ENCODE measurements at regions not wholly inside any gene's neighbourhood (a gene's known extent, or its start where the extent isn't known, plus 50 kb on each side); places are given as distances from the start of the nearest gene placed in this dataset.

GRCh38 chr4:167702391-167702790 lies 389.9 kb upstream of the ANXA10 start:
- no peaks in the 10 kb centered on the region for H3K4me1 Mint-ChIP-seq
- H3K36me3 Mint-ChIP-seq (ENCODE audit: low read depth) = no peaks in the 10 kb centered on the region
- H3K27me3 Mint-ChIP-seq (ENCODE audit: low read depth, poor library complexity) = peaks cover 4% of the 10 kb centered on the region
- H3K4me3 Mint-ChIP-seq = no peak overlapping the region
- no peak overlapping the region for H3K27ac Mint-ChIP-seq
- H3K9me3 Mint-ChIP-seq = no peaks in the 10 kb centered on the region
- DNase-seq = no peak
- TF ChIP-seq CTCF (IDR thresholded peaks at IDR 0.05) = no peak

- DNase-seq = no peak
- Mint-ChIP-seq H3K9me3 (no peaks in the 10 kb centered on the region), H3K4me1 (no peaks in the 10 kb centered on the region), H3K4me3 (no peak overlapping the region), H3K27me3 (ENCODE audit: low read depth, poor library complexity) (no peaks in the 10 kb centered on the region), H3K36me3 (ENCODE audit: low read depth) (no peaks in the 10 kb centered on the region), H3K27ac (no peak overlapping the region)
- TF ChIP-seq CTCF (IDR thresholded peaks at IDR 0.05) = no peak
Measured at GRCh38 chr4:167711517-167711916, 380.8 kb upstream of the ANXA10 start.

GRCh38 chr4:167713756-167714155 lies 378.6 kb upstream of the ANXA10 start:
- no peaks in the 10 kb centered on the region for H3K27me3 Mint-ChIP-seq (ENCODE audit: low read depth, poor library complexity)
- H3K36me3 Mint-ChIP-seq (ENCODE audit: low read depth) = no peaks in the 10 kb centered on the region
- no peaks in the 10 kb centered on the region for H3K4me1 Mint-ChIP-seq
- H3K4me3 Mint-ChIP-seq = no peak overlapping the region
- no peak for TF ChIP-seq CTCF (IDR thresholded peaks at IDR 0.05)
- no peaks in the 10 kb centered on the region for H3K9me3 Mint-ChIP-seq
- no peak overlapping the region for H3K27ac Mint-ChIP-seq
- no peak for DNase-seq

- H3K36me3 Mint-ChIP-seq (ENCODE audit: low read depth) = no peaks in the 10 kb centered on the region
- no peak for TF ChIP-seq CTCF (IDR thresholded peaks at IDR 0.05)
- H3K9me3 Mint-ChIP-seq = no peaks in the 10 kb centered on the region
- no peak overlapping the region for H3K4me3 Mint-ChIP-seq
- no peaks in the 10 kb centered on the region for H3K4me1 Mint-ChIP-seq
- no peaks in the 10 kb centered on the region for H3K27me3 Mint-ChIP-seq (ENCODE audit: low read depth, poor library complexity)
- no peak overlapping the region for H3K27ac Mint-ChIP-seq
- no peak for DNase-seq
Measured at GRCh38 chr4:167715176-167715575, 377.2 kb upstream of the ANXA10 start.

- Mint-ChIP-seq H3K27ac (no peak overlapping the region), H3K36me3 (ENCODE audit: low read depth) (no peaks in the 10 kb centered on the region), H3K4me3 (no peak overlapping the region), H3K4me1 (peaks cover 8% of the 10 kb centered on the region), H3K9me3 (no peaks in the 10 kb centered on the region), H3K27me3 (ENCODE audit: low read depth, poor library complexity) (no peaks in the 10 kb centered on the region)
- TF ChIP-seq CTCF (IDR thresholded peaks at IDR 0.05) = no peak
- DNase-seq = no peak
Measured at GRCh38 chr4:167717495-167717894, 374.8 kb upstream of the ANXA10 start.

- no peak overlapping the region for H3K4me3 Mint-ChIP-seq
- no peak for DNase-seq
- H3K27ac Mint-ChIP-seq = no peak overlapping the region
- no peaks in the 10 kb centered on the region for H3K9me3 Mint-ChIP-seq
- no peak for TF ChIP-seq CTCF (IDR thresholded peaks at IDR 0.05)
- H3K27me3 Mint-ChIP-seq (ENCODE audit: low read depth, poor library complexity) = peaks cover 5% of the 10 kb centered on the region
- H3K36me3 Mint-ChIP-seq (ENCODE audit: low read depth) = no peaks in the 10 kb centered on the region
- H3K4me1 Mint-ChIP-seq = peaks cover 11% of the 10 kb centered on the region
Measured at GRCh38 chr4:167721617-167722486, 370.5 kb upstream of the ANXA10 start.

Data from nephron progenitor cell (in vitro differentiated cells).